Liver (tissue), 7 donors: ENCODE measurements at regions not wholly inside any gene's neighbourhood (a gene's known extent, or its start where the extent isn't known, plus 50 kb on each side); places are given as distances from the start of the nearest gene placed in this dataset.

ENCODE experiments used
- DNase-seq: peaks from one replicate; pipeline ENCODE4 v3.0.0-alpha.2; 2017; ENCODE audit warnings: low spot score
- H3K27ac ChIP-seq, 2 donors: one replicate each; pipeline ENCODE4 v1.7.0; 2013; ENCODE audit warnings: inconsistent platforms in 2 of 2, low read length in 2 of 2, control low read depth in 1 of 2, low read depth in 1 of 2, mild to moderate bottlenecking in 1 of 2
- H3K27me3 ChIP-seq, 4 donors: one replicate each; pipeline versions ENCODE4 v1.6.1 to v1.7.0; 2013; ENCODE audit warnings: low read length in 3 of 4, inconsistent platforms in 1 of 4, mild to moderate bottlenecking in 1 of 4, moderate library complexity in 1 of 4; ENCODE audit not compliant: control insufficient read depth in 4 of 4, insufficient read depth in 4 of 4
- H3K36me3 ChIP-seq, 4 donors: one replicate each; pipeline versions ENCODE4 v1.6.1 to v1.7.0; 2013; ENCODE audit warnings: low read length in 3 of 4, mild to moderate bottlenecking in 3 of 4, low read depth in 1 of 4, moderate library complexity in 1 of 4; ENCODE audit not compliant: control insufficient read depth in 4 of 4, insufficient read depth in 3 of 4
- H3K4me1 ChIP-seq, 4 donors: one replicate each; pipeline versions ENCODE4 v1.6.1 to v1.7.0; 2013; ENCODE audit warnings: low read length in 3 of 4, mild to moderate bottlenecking in 3 of 4, moderate library complexity in 1 of 4; ENCODE audit not compliant: control insufficient read depth in 4 of 4, insufficient read depth in 4 of 4
- H3K4me3 ChIP-seq, 3 donors: one replicate each; pipeline versions ENCODE4 v1.6.1 to v1.7.0; 2013; ENCODE audit warnings: low read length in 3 of 3, control low read depth in 1 of 3, low read depth in 1 of 3, mild to moderate bottlenecking in 1 of 3
- H3K9ac ChIP-seq, 2 donors: one replicate each; pipeline ENCODE4 v1.7.0; 2013; ENCODE audit warnings: low read length in 2 of 2, mild to moderate bottlenecking in 2 of 2, moderate library complexity in 2 of 2, control low read depth in 1 of 2, low read depth in 1 of 2
- H3K9me3 ChIP-seq, 4 donors: one replicate each; pipeline versions ENCODE4 v1.6.1 to v1.7.0; 2013; ENCODE audit warnings: low read length in 3 of 4; ENCODE audit not compliant: control insufficient read depth in 4 of 4
- ATF3 ChIP-seq: IDR thresholded peaks from 2 replicates; pipeline ENCODE4 v1.6.1; 2016; ENCODE audit warnings: antibody characterized with exemption
- EGR1 ChIP-seq, 2 donors: IDR thresholded peaks; 2 replicates each; pipeline ENCODE4 v1.6.1; 2016 to 2018; ENCODE audit warnings: antibody characterized with exemption in 2 of 2, low read depth in 2 of 2
- FOXA1 ChIP-seq: IDR thresholded peaks from 2 replicates; pipeline ENCODE4 v1.6.1; 2016; ENCODE audit warnings: antibody characterized with exemption
- GABPA ChIP-seq, 2 donors: IDR thresholded peaks in 1 of 2; conservative IDR thresholded peaks in 1 of 2; 2 replicates each; pipeline ENCODE4 v1.6.1; 2016; ENCODE audit warnings: antibody characterized with exemption in 2 of 2, mild to moderate bottlenecking in 1 of 2, moderate library complexity in 1 of 2
- HNF4G ChIP-seq: IDR thresholded peaks from 2 replicates; pipeline ENCODE4 v1.6.1; 2016; ENCODE audit warnings: antibody characterized with exemption
- JUND ChIP-seq, 2 donors: IDR thresholded peaks; 2 replicates each; pipeline ENCODE4 v1.6.1; 2016; ENCODE audit warnings: antibody characterized with exemption in 2 of 2
- NR2F2 ChIP-seq: IDR thresholded peaks from 2 replicates; pipeline ENCODE4 v1.6.1; 2016; ENCODE audit warnings: antibody characterized with exemption
- RAD21 ChIP-seq, 2 donors: IDR thresholded peaks; 2 replicates each; pipeline ENCODE4 v1.6.1; 2016; ENCODE audit warnings: antibody characterized with exemption in 2 of 2, mild to moderate bottlenecking in 2 of 2
- RXRA ChIP-seq, 2 donors: IDR thresholded peaks; 2 replicates each; pipeline ENCODE4 v1.6.1; 2017 to 2018; ENCODE audit warnings: antibody characterized with exemption in 2 of 2, mild to moderate bottlenecking in 1 of 2
- TAF1 ChIP-seq: conservative IDR thresholded peaks from 2 replicates; pipeline ENCODE4 v1.6.1; 2016; ENCODE audit warnings: antibody characterized with exemption, mild to moderate bottlenecking
- YY1 ChIP-seq: IDR thresholded peaks from 2 replicates; pipeline ENCODE4 v1.6.1; 2016; ENCODE audit warnings: antibody characterized with exemption, mild to moderate bottlenecking
- ZBTB33 ChIP-seq: IDR thresholded peaks from 2 replicates; pipeline ENCODE4 v1.6.1; 2016; ENCODE audit warnings: antibody characterized with exemption
- WGBS: extraction: QIAGEN DNeasy Blood & Tissue Kit; methylation state at CpG from one replicate; pipeline ENCODE4 v1.1.7; 2013; 5-methylcytosine and 5-hydroxymethylcytosine counted together
- TF ChIP-seq, protein P1 (sequence below): IDR thresholded peaks from 2 replicates; pipeline ENCODE4 v1.6.1; 2016; ENCODE audit warnings: antibody characterized with exemption, mild to moderate bottlenecking
- TF ChIP-seq, protein P2 (sequence below): IDR thresholded peaks from 2 replicates; pipeline ENCODE4 v1.6.1; 2016; ENCODE audit warnings: antibody characterized with exemption
- donor health status: healthy.
- donor health status: healthy.
- donor health status: healthy.
- donor health status: healthy.

DNA sequence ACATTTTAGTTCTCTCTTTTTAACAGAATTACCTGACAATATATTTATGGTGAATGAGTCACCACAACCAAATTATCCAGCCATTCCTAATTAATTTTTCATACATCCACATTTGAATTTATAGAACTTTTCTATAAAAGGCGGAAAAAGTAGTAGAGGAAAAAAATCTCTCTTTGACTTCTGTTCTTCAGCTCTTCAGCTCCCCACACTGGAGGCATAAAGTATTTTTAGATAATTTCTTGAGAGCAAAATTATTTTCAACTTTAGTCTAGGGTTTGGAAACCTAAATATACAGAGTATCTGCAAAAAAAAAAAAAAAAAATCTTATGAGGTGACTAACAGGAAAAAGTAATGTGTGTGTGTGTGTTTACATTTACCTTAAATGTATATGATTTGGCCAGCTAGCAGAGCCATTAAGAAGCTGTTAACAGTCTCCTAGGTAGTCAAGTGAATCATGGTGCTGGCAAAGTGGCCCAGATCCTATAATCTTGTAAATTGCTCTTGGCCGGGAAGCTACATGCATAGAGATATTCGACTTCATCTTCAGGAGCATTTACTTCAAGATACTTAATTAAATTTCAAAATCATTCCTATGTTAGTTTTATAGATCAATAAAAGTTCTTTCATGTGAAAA lies 383.1 kb upstream of the STEAP1 start:
- H3K27me3 ChIP-seq = no peaks in the 10 kb centered on the region
- H3K27ac ChIP-seq = no peak overlapping the region
- no peak for DNase-seq
- H3K36me3 ChIP-seq = no peaks in the 10 kb centered on the region
- no peaks in the 10 kb centered on the region for H3K9me3 ChIP-seq
- WGBS = 70% methylated on average over 3 of the region's 3 CpGs
- no peak overlapping the region for H3K4me3 ChIP-seq
- TF ChIP-seq GABPA (IDR thresholded peaks at IDR 0.05 in 1 of 2, conservative IDR thresholded peaks at IDR 0.05 in 1 of 2) (no peak), RXRA (IDR thresholded peaks at IDR 0.05) (no peak), FOXA1 (no peak), NR2F2 (no peak)
- no peaks in the 10 kb centered on the region for H3K4me1 ChIP-seq
- H3K9ac ChIP-seq = no peak overlapping the region

- Histone ChIP-seq H3K27ac (no peak overlapping the region), H3K9ac (no peak overlapping the region), H3K4me3 (no peak overlapping the region), H3K9me3 (no peaks in the 10 kb centered on the region), H3K4me1 (no peaks in the 10 kb centered on the region), H3K27me3 (no peaks in the 10 kb centered on the region), H3K36me3 (no peaks in the 10 kb centered on the region)
- TF ChIP-seq HNF4G (no peak), GABPA (IDR thresholded peaks at IDR 0.05 in 1 of 2, conservative IDR thresholded peaks at IDR 0.05 in 1 of 2) (no peak), RAD21 (IDR thresholded peaks at IDR 0.05) (no peak), EGR1 (IDR thresholded peaks at IDR 0.05; ENCODE audit: low read depth in 2 of 2) (no peak), NR2F2 (no peak), ATF3 (no peak), ZBTB33 (no peak), TAF1 (no peak), FOXA1 (no peak), YY1 (no peak), JUND (IDR thresholded peaks at IDR 0.05) (no peak), RXRA (IDR thresholded peaks at IDR 0.05) (no peak)
- TF ChIP-seq, protein P1, sequence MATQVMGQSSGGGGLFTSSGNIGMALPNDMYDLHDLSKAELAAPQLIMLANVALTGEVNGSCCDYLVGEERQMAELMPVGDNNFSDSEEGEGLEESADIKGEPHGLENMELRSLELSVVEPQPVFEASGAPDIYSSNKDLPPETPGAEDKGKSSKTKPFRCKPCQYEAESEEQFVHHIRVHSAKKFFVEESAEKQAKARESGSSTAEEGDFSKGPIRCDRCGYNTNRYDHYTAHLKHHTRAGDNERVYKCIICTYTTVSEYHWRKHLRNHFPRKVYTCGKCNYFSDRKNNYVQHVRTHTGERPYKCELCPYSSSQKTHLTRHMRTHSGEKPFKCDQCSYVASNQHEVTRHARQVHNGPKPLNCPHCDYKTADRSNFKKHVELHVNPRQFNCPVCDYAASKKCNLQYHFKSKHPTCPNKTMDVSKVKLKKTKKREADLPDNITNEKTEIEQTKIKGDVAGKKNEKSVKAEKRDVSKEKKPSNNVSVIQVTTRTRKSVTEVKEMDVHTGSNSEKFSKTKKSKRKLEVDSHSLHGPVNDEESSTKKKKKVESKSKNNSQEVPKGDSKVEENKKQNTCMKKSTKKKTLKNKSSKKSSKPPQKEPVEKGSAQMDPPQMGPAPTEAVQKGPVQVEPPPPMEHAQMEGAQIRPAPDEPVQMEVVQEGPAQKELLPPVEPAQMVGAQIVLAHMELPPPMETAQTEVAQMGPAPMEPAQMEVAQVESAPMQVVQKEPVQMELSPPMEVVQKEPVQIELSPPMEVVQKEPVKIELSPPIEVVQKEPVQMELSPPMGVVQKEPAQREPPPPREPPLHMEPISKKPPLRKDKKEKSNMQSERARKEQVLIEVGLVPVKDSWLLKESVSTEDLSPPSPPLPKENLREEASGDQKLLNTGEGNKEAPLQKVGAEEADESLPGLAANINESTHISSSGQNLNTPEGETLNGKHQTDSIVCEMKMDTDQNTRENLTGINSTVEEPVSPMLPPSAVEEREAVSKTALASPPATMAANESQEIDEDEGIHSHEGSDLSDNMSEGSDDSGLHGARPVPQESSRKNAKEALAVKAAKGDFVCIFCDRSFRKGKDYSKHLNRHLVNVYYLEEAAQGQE = no peak
- TF ChIP-seq, protein P2, sequence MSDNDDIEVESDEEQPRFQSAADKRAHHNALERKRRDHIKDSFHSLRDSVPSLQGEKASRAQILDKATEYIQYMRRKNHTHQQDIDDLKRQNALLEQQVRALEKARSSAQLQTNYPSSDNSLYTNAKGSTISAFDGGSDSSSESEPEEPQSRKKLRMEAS = no peak
- no peak for DNase-seq
- 30% methylated on average over 1 of the region's 1 CpG for WGBS
These were observed 382.0 kb upstream of the STEAP1 start for GRCh38 chr7:89772276-89772675.
